H1 (cell line): ENCODE measurements at regions not wholly inside any gene's neighbourhood (a gene's known extent, or its start where the extent isn't known, plus 50 kb on each side); places are given as distances from the start of the nearest gene placed in this dataset.

Source experiments
- CTCF ChIA-PET: fragments of 300-600 bp; sonication (Branson Sonifier 250); formaldehyde crosslinking; loops from one replicate; lab custom pipeline; 2021; ENCODE audit not compliant: partially characterized antibody; lab: Charles Lee
- POLR2A ChIA-PET: fragments of 300-600 bp; sonication (Branson Sonifier 250); formaldehyde crosslinking; loops from one replicate; lab custom pipeline; 2021; ENCODE audit warnings: inconsistent platforms; ENCODE audit not compliant: partially characterized antibody; lab: Charles Lee
- DNase-seq, 2 experiments: peaks; one replicate each; pipeline versions ENCODE4 v3.0.0 to v3.0.0-alpha.2; 2010 to 2022; ENCODE audit warnings: low spot score in 2 of 2, low read depth in 1 of 2, mixed read lengths in 1 of 2
- FAIRE-seq: peaks from 2 replicates; lab custom pipeline; 2011; peaks lifted over from hg19 to GRCh38; lab: Jason Lieb, UNC
- H2AFZ ChIP-seq: 2 replicates; pipeline ENCODE4 v1.8.1; 2012; ENCODE audit warnings: low read length, inconsistent platforms
- H2AK5ac ChIP-seq: 2 replicates; pipeline ENCODE4 v1.6.1; 2013; ENCODE audit warnings: low read depth, low read length
- H2BK120ac ChIP-seq: replicated peaks from 2 replicates; pipeline ENCODE3; 2013; ENCODE audit warnings: low read depth, low read length, inconsistent platforms
- H2BK12ac ChIP-seq: 2 replicates; pipeline ENCODE4 v1.6.1; 2013; ENCODE audit warnings: low read depth, low read length
- H2BK15ac ChIP-seq: 2 replicates; pipeline ENCODE4 v1.6.1; 2013; ENCODE audit warnings: low read length
- H2BK20ac ChIP-seq: 2 replicates; pipeline ENCODE4 v1.6.1; 2013; ENCODE audit warnings: low read length
- H2BK5ac ChIP-seq: 2 replicates; pipeline ENCODE4 v1.6.1; 2013; ENCODE audit warnings: low read depth, low read length
- H3K14ac ChIP-seq: 2 replicates; pipeline ENCODE4 v1.6.1; 2013; ENCODE audit warnings: inconsistent platforms; ENCODE audit not compliant: insufficient read length
- H3K18ac ChIP-seq: 2 replicates; pipeline ENCODE4 v1.6.1; 2013; ENCODE audit warnings: low read length; ENCODE audit errors: extremely low read depth
- H3K23ac ChIP-seq: 2 replicates; pipeline ENCODE4 v1.6.1; 2013; ENCODE audit warnings: inconsistent platforms; ENCODE audit not compliant: insufficient read length
- H3K23me2 ChIP-seq: 2 replicates; pipeline ENCODE4 v1.6.1; 2013; ENCODE audit warnings: low read depth, low read length
- H3K27ac ChIP-seq: 2 replicates; pipeline ENCODE4 v1.6.1; 2011; ENCODE audit warnings: low read depth, low read length, inconsistent platforms
- H3K27me3 ChIP-seq, 4 experiments: replicated peaks in 1 of 4; 1 replicate in 1 of 4; 2 replicates in 3 of 4; pipeline versions ENCODE4 v1.6.1 to v1.8.1; 2011 to 2013; ENCODE audit warnings: low read length in 3 of 4, mild to moderate bottlenecking in 3 of 4, inconsistent platforms in 2 of 4, mixed read lengths in 2 of 4, moderate library complexity in 1 of 4; ENCODE audit not compliant: control insufficient read depth in 3 of 4, insufficient read depth in 3 of 4; ENCODE audit errors: extremely low read depth in 1 of 4
- H3K36me3 ChIP-seq, 4 experiments: 2 replicates each; pipeline versions ENCODE4 v1.6.1 to v1.8.1; 2011 to 2013; ENCODE audit warnings: mild to moderate bottlenecking in 4 of 4, low read length in 3 of 4, moderate library complexity in 2 of 4, control low read depth in 1 of 4, inconsistent platforms in 1 of 4; ENCODE audit not compliant: insufficient read depth in 4 of 4, control insufficient read depth in 2 of 4
- H3K4ac ChIP-seq: replicated peaks from 2 replicates; pipeline ENCODE3; 2013; ENCODE audit warnings: low read length, low read depth, mixed read lengths, inconsistent platforms; ENCODE audit not compliant: insufficient read length
- H3K4me1 ChIP-seq, 4 experiments: replicated peaks in 1 of 4; 1 replicate in 1 of 4; 2 replicates in 3 of 4; pipeline versions ENCODE4 v1.6.1 to v1.8.1; 2011 to 2013; ENCODE audit warnings: low read length in 3 of 4, inconsistent platforms in 2 of 4, mixed read lengths in 1 of 4; ENCODE audit not compliant: insufficient read depth in 4 of 4, control insufficient read depth in 3 of 4
- H3K4me2 ChIP-seq, 2 experiments: 2 replicates each; pipeline versions ENCODE4 v1.6.1 to v1.8.1; 2011 to 2013; ENCODE audit warnings: low read depth in 2 of 2, low read length in 2 of 2, control low read depth in 1 of 2, inconsistent platforms in 1 of 2, mild to moderate bottlenecking in 1 of 2; ENCODE audit not compliant: insufficient read depth in 1 of 2
- H3K4me3 ChIP-seq, 4 experiments: fragments of 200-600, 300-600 bp in 1 of 4; sonication (generic), shearing (Covaris generic), sonication (Bioruptor Twin) in 1 of 4; 2 replicates each; pipeline versions ENCODE4 v1.5.1 to v1.8.1; 2011 to 2016; ENCODE audit warnings: low read length in 4 of 4, low read depth in 3 of 4, control low read depth in 2 of 4, inconsistent platforms in 2 of 4, mild to moderate bottlenecking in 2 of 4, mixed read lengths in 1 of 4, moderate library complexity in 1 of 4; ENCODE audit not compliant: insufficient read depth in 2 of 4; ENCODE audit errors: extremely low read depth in 1 of 4
- H3K56ac ChIP-seq: replicated peaks from 2 replicates; pipeline ENCODE3; 2013; ENCODE audit warnings: low read depth, mild to moderate bottlenecking, mixed read lengths, low read length, inconsistent platforms; ENCODE audit not compliant: insufficient read length
- H3K79me1 ChIP-seq: 2 replicates; pipeline ENCODE4 v1.6.1; 2013; ENCODE audit warnings: low read depth, low read length, control low read depth
- H3K79me2 ChIP-seq, 2 experiments: 2 replicates each; pipeline versions ENCODE4 v1.6.1 to v1.8.1; 2012 to 2013; ENCODE audit warnings: low read length in 2 of 2, mild to moderate bottlenecking in 2 of 2, inconsistent platforms in 1 of 2; ENCODE audit not compliant: insufficient read depth in 2 of 2, control insufficient read depth in 1 of 2
- H3K9ac ChIP-seq, 4 experiments: replicated peaks in 1 of 4; 1 replicate in 1 of 4; 2 replicates in 3 of 4; pipeline versions ENCODE4 v1.6.1 to v1.8.1; 2011 to 2013; ENCODE audit warnings: low read depth in 3 of 4, low read length in 3 of 4, control low read depth in 2 of 4, mild to moderate bottlenecking in 2 of 4, moderate library complexity in 2 of 4, inconsistent platforms in 1 of 4; ENCODE audit errors: extremely low read depth in 1 of 4
- H3K9me3 ChIP-seq, 2 experiments: 2 replicates each; pipeline versions ENCODE4 v1.6.1 to v1.8.1; 2012 to 2013; ENCODE audit warnings: mild to moderate bottlenecking in 2 of 2, moderate library complexity in 2 of 2, control low read depth in 1 of 2, inconsistent platforms in 1 of 2, low read depth in 1 of 2, low read length in 1 of 2, mixed read lengths in 1 of 2; ENCODE audit not compliant: insufficient read depth in 2 of 2
- H4K20me1 ChIP-seq, 2 experiments: replicated peaks in 1 of 2; 2 replicates each; pipeline versions ENCODE3 to v1.8.1; 2011 to 2013; ENCODE audit warnings: inconsistent platforms in 2 of 2, low read length in 2 of 2, mild to moderate bottlenecking in 1 of 2; ENCODE audit not compliant: insufficient read depth in 2 of 2, control insufficient read depth in 1 of 2
- H4K5ac ChIP-seq: 2 replicates; pipeline ENCODE4 v1.6.1; 2013; ENCODE audit warnings: low read length, low read depth, mixed read lengths, inconsistent platforms; ENCODE audit not compliant: insufficient read length
- H4K8ac ChIP-seq: 2 replicates; pipeline ENCODE4 v1.8.0; 2013; ENCODE audit warnings: mild to moderate bottlenecking, moderate library complexity, low read length, inconsistent platforms; ENCODE audit not compliant: insufficient read depth; ENCODE audit errors: extremely low read depth
- H4K91ac ChIP-seq: replicated peaks from 2 replicates; pipeline ENCODE3; 2013; ENCODE audit warnings: low read length, mixed read lengths, inconsistent platforms; ENCODE audit not compliant: insufficient read length
- BCL11A ChIP-seq, 2 experiments: IDR thresholded peaks; one replicate each; pipeline ENCODE4 v1.6.1; 2011; ENCODE audit warnings: low read depth in 2 of 2, low read length in 2 of 2, mild to moderate bottlenecking in 2 of 2
- BRCA1 ChIP-seq: IDR thresholded peaks from 2 replicates; pipeline ENCODE4 v1.6.1; 2012; ENCODE audit warnings: low read depth, low read length, improper control_type of control experiment
- CBX8 ChIP-seq: fragments of 300-800, 300-1000 bp; sonication (generic); IDR thresholded peaks from 2 replicates; pipeline ENCODE4 v1.7.1; 2016; ENCODE audit warnings: low read depth, low read length, borderline replicate concordance
- CTBP2 ChIP-seq: IDR thresholded peaks from 2 replicates; pipeline ENCODE4 v1.7.0; 2011; ENCODE audit warnings: borderline replicate concordance, mild to moderate bottlenecking, moderate library complexity, mixed read lengths, low read length; ENCODE audit not compliant: insufficient read depth, insufficient read length
- EZH2 ChIP-seq: fragments of 200-600 bp; sonication (generic); IDR thresholded peaks from 2 replicates; pipeline ENCODE4 v1.7.1; 2012; ENCODE audit warnings: low read depth, mild to moderate bottlenecking, moderate library complexity, low read length, inconsistent platforms; ENCODE audit not compliant: severe bottlenecking
- GTF2F1 ChIP-seq: IDR thresholded peaks from 2 replicates; pipeline ENCODE4 v1.6.1; 2012; ENCODE audit warnings: low read depth, low read length, improper control_type of control experiment, borderline replicate concordance
- HDAC2 ChIP-seq, 2 experiments: fragments of 300-600 bp in 1 of 2; sonication (generic) in 1 of 2; IDR thresholded peaks; 2 replicates each; pipeline ENCODE4 v1.6.1; 2011 to 2012; ENCODE audit warnings: low read depth in 2 of 2, low read length in 2 of 2, mild to moderate bottlenecking in 2 of 2, moderate library complexity in 2 of 2, borderline replicate concordance in 1 of 2, inconsistent platforms in 1 of 2
- HDAC6 ChIP-seq: IDR thresholded peaks from one replicate; pipeline ENCODE4 v1.7.1; 2012; ENCODE audit warnings: low read depth, mild to moderate bottlenecking, inconsistent platforms, low read length, moderate library complexity
- JUN ChIP-seq: IDR thresholded peaks from 2 replicates; pipeline ENCODE4 v1.6.1; 2011; ENCODE audit warnings: low read depth, mild to moderate bottlenecking, improper control_type of control experiment, low read length
- RBBP5 ChIP-seq: IDR thresholded peaks from 2 replicates; pipeline ENCODE4 v1.7.1; 2012; ENCODE audit warnings: low read depth, mild to moderate bottlenecking, inconsistent platforms, low read length, moderate library complexity, borderline replicate concordance
- RFX5 ChIP-seq: IDR thresholded peaks from 2 replicates; pipeline ENCODE4 v1.6.1; 2011; ENCODE audit warnings: low read depth, low read length, improper control_type of control experiment, borderline replicate concordance
- SAP30 ChIP-seq: fragments of 300-600 bp; sonication (generic); IDR thresholded peaks from 2 replicates; pipeline ENCODE4 v1.7.1; 2012; ENCODE audit warnings: low read length, moderate library complexity, mild to moderate bottlenecking, inconsistent platforms; ENCODE audit not compliant: insufficient read depth, insufficient replicate concordance
- SP4 ChIP-seq: IDR thresholded peaks from 2 replicates; pipeline ENCODE4 v1.6.1; 2012; ENCODE audit warnings: low read length, inconsistent platforms
- TAF1 ChIP-seq: IDR thresholded peaks from 2 replicates; pipeline ENCODE4 v1.6.1; 2011; ENCODE audit warnings: mild to moderate bottlenecking, low read depth, low read length
- WGBS, 2 experiments: shearing (Covaris generic) in 1 of 2; methylation state at CpG; one replicate each; pipeline versions ENCODE4 v1.1.6 to v1.1.7; 2013 to 2015; ENCODE audit warnings: low lambda C conversion rate in 2 of 2, mixed read lengths in 2 of 2, inconsistent platforms in 1 of 2, low coverage in 1 of 2, missing lambda C conversion rate in 1 of 2; ENCODE audit not compliant: insufficient replicate concordance in 2 of 2, insufficient coverage in 1 of 2, insufficient read length in 1 of 2; ENCODE audit errors: extremely low coverage in 1 of 2, missing lambda C conversion rate in 1 of 2; 5-methylcytosine and 5-hydroxymethylcytosine counted together

GRCh38 chr3:153957421-153957820, 163.8 kb upstream of the ARHGEF26 start:
- WGBS, 2 experiments = 88% methylated on average over 1 of the region's 1 CpG; no CpG with 5 or more reads in 1 of the 2 experiments
- H4K8ac ChIP-seq = no peak overlapping the region
- no peak overlapping the region for H2BK20ac ChIP-seq
- FAIRE-seq (no peak), DNase-seq (no peak)
- no peak overlapping the region for H4K5ac ChIP-seq
- ChIA-PET POLR2A (no interaction called here), CTCF (interaction anchor here (0.7 to 1.3 kb wide), 3 partner anchors 13 to 344 kb away, joined by 3 to 6 read pairs (median 4); no protein-coding TSS in a partner anchor)
- H3K4me2 ChIP-seq = no peak overlapping the region
- no peak overlapping the region for H3K18ac ChIP-seq
- no peaks in the 10 kb centered on the region for H3K79me1 ChIP-seq
- no peaks in the 10 kb centered on the region for H3K79me2 ChIP-seq
- no peak overlapping the region for H3K14ac ChIP-seq
- H4K20me1 ChIP-seq = peaks cover 0 to 2% of the 10 kb centered on the region in 2 experiments
- H2BK5ac ChIP-seq = no peak overlapping the region
- H2AFZ ChIP-seq = no peak overlapping the region
- no peaks in the 10 kb centered on the region for H3K36me3 ChIP-seq
- no peak overlapping the region for H2BK12ac ChIP-seq
- no peak overlapping the region for H2BK120ac ChIP-seq
- no peaks in the 10 kb centered on the region for H3K27me3 ChIP-seq
- no peak overlapping the region for H2AK5ac ChIP-seq
- no peaks in the 10 kb centered on the region for H3K9me3 ChIP-seq
- no peak overlapping the region for H4K91ac ChIP-seq
- no peak overlapping the region for H3K27ac ChIP-seq
- H2BK15ac ChIP-seq = no peak overlapping the region
- H3K23ac ChIP-seq = no peak overlapping the region
- no peak overlapping the region for H3K9ac ChIP-seq
- H3K56ac ChIP-seq = no peak overlapping the region
- H3K4me3 ChIP-seq = no peak overlapping the region
- no peaks in the 10 kb centered on the region for H3K23me2 ChIP-seq
- 0 out of 7 replicates have a peak, but pooled peaks cover 0 to 2% (median 0%) of the 10 kb centered on the region in 4 experiments for H3K4me1 ChIP-seq
- no peak overlapping the region for H3K4ac ChIP-seq
- TF ChIP-seq BCL11A (IDR thresholded peaks at IDR 0.05; ENCODE audit: low read depth in 2 of 2, low read length in 2 of 2) = no peak
- no peak for TF ChIP-seq BRCA1
- no peak for TF ChIP-seq RFX5
- TF ChIP-seq EZH2 = no peak
- no peak for TF ChIP-seq RBBP5
- no peak for TF ChIP-seq SP4
- TF ChIP-seq CBX8 = no peak
- no peak for TF ChIP-seq HDAC6
- no peak for TF ChIP-seq JUN
- TF ChIP-seq TAF1 = no peak
- no peak for TF ChIP-seq CTBP2
- no peak for TF ChIP-seq HDAC2 (IDR thresholded peaks at IDR 0.05; ENCODE audit: borderline replicate concordance in 1 of 2, low read depth in 2 of 2, low read length in 2 of 2)
- no peak for TF ChIP-seq SAP30
- no peak for TF ChIP-seq GTF2F1
